Stimulated activated CD8-positive, alpha-beta memory T cell treated with anti-CD3 and anti-CD28 coated beads, Interleukin-15, amount 100 ng/mL, for 4 hours (primary cell): ENCODE measurements at regions not wholly inside any gene's neighbourhood (a gene's known extent, or its start where the extent isn't known, plus 50 kb on each side); places are given as distances from the start of the nearest gene placed in this dataset.

Experiments used
- DNase-seq, 2 donors: peaks; one replicate each; pipeline ENCODE4 v3.0.0-alpha.2; 2020; ENCODE audit warnings: low read depth in 2 of 2

DNA sequence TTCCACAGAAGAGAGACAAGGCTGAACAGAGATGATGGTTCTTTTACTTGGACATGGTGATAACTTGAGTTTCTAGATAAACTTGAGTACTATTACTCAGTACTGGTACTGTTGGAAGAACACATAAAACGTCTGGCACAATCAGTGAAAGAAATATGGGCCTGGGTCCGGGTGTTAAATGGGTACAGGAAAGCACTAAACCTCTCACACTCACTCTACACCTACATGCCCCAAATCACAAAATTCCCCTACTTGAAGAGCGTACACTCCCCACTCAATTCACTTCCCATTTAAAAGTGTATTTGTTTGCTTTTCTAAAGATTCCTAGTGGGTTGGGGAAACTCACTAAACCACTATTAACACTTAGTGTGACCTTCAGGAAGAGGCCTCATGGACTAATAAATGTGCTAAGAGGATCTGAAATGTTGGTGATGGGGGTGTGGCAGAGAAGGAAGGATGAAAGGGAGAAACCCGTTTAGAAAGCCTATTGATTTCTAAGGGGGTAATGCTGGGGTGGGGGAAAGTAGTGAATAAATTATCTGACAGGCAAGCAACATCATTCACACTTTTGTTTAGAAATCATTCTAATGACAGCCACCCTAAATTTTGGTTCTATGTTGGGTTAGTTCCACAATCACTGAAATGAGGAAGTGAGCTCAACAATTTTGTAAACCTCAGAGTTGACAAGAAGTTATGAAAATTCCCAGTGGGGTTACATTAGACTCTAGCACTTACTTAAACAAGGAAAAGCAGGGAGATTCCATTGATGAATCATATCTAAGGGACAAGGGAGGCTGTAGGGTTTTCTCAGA lies 222.6 kb upstream of the MARCKS start:
- DNase-seq, result no peak

DNA sequence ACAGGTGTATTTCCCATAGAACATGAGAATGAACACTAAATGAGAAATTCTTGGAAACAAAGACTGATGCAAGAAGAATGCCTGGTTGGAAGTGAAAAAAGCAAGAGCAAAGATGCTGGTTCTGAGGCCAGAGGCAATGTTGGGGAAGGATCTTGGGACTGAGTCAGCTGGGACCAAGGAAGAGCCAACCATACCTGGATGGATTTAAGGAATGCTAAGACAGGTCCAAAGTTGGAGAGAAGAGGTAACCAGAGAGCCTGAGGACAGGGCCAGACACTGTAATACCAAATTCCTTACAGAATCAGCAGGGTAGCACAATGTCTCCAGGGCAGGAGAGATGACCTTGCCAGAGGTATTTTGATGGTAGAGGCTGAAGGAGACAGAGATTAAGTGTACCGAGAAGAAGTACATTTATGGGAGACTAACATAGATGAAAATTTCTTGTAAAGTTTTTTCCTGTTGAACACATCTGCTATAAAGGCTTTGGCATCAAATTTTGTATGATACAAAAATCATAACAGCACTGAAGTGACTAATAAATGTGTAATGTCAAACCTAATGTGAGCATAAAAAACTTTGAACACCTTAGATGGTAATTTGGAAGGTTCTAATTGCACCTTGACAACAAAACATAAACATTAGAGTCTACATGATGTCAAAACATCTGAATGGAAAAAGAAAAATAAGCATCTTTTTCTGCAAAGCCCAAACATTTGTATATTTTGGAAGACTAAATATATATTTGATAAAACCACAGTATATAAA lies 221.7 kb upstream of the MARCKS start:
- DNase-seq, result no peak

DNA sequence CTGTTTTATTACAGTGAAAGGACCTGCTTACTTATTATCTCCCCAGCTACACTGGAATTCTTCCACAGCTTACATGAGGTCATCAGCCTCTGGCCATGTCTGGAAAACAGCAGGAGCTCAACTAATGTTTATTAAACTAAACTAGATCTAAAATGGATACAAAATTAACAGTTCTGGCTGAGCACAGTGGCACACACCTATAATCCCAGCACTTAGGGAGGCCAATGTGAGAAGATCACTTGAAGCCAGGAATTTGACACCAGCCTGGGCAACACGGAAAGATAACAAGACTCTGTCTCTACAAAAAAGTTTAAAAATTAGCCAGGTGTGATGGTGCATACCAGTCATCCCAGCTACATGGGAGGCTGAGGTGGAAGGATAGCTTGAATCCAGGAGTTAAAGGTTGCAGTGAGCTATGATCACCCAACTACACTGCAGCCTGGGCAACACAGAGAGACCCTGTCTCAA lies 220.8 kb upstream of the MARCKS start:
- no peak for DNase-seq

DNA sequence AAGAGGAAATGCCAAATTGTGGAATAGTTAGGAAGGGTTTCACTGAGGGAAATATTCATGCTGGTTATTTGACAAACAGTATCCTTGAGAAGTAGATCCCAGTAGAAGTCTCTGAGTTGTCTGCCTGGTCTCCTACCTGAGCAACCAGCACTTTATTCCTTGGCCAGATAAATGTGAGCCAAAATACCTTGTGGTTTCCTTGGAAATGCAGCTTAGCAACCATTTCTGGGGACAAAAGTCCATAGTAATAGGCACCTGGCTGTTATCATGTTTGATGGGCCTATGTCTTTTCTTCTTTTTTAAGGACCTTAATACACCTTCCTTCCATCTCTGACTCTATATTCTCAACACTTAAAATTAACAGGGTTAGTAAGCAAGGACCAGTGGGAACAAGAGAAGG lies 217.1 kb upstream of the MARCKS start:
- DNase-seq, result no peak

DNA sequence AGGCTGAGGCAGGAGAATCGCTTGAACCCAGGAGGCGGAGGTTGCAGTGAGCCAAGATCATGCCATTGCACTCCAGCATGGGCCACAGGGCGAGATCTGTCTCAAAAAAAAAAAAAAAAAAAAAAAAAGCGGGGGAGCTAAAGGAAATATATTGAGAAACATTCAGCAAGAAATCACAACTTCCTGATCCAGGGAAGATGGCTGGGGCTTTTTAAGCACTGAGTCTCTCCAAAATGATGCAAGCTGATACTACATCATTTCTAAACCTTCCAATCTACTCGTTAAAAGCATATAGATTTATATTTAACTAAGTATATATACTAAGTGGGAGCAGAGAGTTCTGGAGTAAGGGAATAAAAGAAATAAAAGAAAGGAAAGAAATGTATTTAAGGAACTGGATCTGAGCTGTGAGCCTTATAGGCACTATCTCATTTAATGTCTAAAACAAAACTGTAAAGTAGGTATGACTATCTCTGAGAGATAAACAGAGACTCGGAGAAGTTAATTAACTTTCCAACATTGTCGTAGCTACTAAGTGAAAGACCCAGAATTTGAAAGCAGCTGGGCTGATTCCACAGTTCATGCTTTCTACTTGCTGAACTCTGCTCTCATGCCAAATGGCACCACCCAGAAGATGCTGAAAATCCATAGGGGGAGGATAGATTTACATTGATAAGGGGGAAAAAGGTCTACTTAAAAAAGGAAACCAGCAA lies 215.0 kb upstream of the MARCKS start:
- DNase-seq, result no peak

DNA sequence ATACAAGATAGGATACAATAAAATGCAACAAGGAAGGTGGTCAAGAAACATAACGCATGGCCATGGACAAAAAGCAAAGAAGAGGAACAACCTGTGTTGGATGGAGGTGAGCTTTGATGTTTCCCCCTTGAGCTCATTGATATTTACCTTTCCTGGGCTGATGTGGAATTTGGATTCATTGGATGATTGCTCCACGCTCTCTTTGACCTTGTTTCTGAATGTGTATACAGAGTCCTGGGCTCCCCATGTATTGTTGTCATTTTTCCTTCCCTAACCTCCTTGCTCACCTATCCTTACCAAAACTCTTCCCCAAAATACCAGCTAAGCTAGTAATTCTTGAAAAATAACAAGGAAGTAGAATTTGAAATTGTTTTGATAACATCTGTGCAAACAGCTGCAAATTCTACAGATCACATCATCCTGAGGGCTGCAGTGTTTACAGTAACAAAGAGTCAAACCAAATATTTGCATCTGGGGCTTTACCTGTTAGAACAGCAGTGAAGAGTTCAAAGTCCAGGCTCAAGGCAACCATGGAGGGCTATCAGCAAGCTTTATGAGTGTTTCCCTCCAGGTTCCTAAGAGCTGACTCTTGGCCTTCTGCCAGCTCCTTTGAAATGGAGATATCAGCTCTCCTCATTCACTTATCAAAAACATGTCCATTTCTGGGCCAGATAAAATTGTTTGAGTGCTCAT lies 214.3 kb upstream of the MARCKS start:
- no peak for DNase-seq

DNA sequence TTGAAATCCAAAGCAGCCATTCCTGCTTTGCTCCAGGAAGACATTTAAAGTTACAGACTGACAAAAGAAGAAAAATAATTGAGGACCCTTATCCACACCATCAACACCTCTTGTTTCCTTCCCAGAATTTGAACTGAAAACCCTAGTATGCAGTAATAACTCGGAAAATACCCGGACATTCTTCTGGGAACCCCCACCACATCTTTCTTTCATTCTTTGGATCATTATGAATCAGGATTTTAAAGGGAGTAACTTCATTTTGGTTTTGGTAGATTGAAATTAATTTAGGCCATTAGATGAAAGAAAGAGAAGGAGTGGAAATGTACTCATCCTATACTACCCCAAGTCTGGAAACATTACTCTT lies 213.8 kb upstream of the MARCKS start:
- no peak for DNase-seq

DNA sequence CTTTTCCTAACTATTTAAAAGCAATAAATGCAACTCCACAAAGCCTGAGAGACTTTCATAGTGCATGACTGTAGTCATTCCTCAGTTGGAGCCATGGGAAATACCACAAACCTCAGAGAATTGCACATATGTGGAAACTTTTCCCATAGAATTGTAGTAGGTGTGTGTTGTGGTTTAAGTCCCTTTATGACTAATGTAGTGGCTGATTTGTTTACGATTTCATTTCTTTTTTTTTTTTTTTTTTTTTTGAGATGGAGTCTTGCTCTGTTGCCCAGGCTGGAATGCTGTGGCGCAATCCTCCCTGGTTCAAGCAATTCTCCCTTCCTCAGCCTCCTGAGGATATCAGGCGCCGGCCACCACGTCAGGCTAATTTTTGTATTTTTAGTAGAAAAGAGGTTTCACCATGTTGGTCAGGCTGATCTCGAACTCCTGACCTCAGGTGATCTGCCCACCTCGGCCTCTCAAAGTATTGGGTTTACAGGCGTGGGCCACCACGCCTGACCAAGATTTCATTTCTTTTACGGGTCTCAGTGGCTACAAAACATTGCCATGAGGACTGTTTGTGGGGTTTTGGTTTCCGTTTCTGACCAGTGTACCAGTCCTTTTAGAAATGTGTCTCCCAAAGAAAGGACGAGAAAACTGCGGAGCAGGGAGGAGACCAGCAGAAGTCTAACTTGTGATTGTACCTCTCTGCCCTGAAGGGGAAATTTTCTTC lies 212.1 kb upstream of the MARCKS start:
- no peak for DNase-seq

DNA sequence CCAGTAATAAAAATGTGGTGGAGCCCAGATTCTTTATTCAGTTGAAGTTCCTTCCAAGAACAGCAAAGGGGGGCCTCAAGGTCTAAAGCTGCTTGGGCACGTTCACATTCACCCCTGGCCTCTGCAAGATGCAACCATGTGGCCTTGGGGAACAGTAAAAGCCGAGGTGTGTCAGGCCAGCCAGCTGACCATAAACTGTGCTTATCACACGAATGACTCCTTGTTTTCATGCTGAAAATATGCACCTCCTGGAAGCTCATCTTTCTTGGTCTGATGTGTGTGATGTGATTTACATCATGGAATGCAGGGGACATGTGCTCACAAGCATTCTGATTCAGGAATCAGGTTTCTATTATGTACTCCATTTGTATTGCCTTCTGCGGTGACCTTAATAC lies 211.6 kb upstream of the MARCKS start:
- no peak for DNase-seq

DNA sequence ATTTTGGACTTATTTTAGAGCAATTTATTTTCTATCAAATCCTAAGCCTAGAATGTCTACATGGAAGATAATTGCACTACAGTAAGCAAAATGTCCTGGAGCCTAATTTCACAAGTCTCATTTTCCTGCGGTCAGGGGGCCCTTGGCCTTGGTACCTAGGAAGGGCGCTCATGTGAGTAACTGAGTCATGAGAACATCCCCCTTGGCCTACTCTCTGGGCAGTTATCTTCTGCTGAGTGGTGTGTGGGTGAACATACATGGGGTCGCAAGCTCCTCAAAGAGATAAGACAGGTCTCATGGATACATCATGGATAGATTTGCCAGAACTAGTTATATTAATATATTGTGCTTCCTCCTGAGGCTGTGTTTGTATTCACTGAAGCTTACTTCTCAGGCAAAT lies 211.2 kb upstream of the MARCKS start:
- no peak for DNase-seq

DNA sequence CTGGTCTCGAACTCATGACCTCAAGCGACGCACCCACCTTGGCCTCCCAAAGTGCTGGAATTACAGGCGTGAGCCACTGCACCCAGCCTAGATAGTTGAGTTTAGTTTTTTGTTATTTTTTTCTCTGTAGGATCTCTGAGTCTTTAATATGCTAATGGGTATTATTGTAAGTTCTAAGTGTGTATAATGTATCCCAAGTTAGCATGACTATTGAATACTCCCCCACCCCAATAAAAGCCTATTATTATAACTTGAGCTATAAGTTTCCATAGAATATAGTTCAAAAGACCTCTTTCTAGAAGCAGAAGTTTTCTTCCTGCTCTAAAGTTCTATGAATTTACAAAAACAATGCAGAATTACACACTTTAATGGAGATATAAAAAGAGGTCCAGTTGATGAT lies 210.4 kb upstream of the MARCKS start:
- no peak for DNase-seq

DNA sequence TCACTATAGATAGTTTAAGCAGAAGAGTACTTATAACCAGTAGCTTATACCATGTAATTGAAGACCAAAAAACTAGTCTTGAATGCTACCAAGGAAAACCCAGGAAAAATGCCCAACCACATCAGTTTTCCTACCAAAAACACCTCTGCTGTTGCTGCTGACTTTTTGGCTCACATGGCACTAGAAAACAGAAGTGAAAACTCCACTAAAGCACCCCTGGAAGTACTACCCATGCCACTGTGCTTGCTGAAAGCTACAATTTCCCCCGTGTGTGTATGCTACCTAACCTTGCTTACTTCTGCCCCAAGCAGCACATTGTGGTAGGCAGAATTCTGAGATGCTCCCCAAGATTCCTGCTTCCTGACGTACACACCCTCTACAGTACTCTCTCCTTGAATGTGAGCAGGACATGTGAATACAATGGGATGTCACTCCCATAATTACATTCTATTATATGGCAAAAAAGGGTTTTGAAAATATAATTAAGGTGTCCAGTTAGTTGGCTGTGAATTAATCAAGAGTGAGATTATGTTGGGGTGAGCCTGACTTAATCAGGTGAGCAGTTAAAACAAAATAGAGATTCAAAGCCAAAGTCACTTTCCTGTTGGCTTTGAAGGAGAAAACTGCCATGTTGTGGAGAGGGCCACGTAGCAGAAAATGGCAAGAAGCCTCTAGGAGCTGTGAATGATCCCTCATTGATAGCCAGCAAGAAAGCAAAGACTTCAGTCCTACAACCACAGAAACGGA lies 209.8 kb upstream of the MARCKS start:
- DNase-seq, result no peak

DNA sequence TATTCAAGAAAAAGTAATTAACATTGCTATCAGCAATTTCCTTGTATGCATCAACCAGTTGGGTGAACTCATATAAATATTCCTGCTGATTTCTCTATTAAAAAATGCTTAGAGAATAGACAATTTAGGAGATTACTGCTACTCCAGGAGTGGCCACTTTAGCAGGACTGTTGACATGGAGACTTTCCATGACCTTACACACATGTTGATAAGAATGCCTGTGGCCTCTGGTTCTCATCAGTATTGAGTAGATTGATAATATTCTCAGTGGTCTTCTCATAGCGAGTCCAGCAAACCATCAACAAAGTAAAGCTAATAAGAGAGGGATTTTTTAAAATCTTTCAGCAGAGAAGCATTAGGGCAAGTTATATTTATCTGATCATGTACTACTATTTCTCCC lies 208.4 kb upstream of the MARCKS start:
- DNase-seq, result no peak

DNA sequence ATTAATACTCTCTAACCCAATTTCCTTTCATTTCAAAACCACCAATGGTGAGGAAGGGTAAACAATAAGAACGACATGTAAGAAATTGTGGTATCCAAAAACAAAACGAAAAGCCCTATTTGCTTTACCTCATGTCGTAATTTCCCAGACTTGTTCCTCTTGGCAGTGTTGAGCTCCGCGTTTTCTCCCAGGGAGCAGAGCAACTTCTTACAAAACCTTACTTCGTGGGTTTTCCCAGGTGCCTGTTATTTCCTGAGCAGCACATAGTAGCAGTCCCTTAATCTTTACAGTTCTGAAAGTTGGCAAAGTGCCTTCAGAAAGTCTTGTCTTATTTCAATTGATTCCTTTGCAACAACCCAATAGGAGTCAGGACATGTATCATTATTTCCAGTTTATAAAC lies 207.9 kb upstream of the MARCKS start:
- DNase-seq, result no peak

DNA sequence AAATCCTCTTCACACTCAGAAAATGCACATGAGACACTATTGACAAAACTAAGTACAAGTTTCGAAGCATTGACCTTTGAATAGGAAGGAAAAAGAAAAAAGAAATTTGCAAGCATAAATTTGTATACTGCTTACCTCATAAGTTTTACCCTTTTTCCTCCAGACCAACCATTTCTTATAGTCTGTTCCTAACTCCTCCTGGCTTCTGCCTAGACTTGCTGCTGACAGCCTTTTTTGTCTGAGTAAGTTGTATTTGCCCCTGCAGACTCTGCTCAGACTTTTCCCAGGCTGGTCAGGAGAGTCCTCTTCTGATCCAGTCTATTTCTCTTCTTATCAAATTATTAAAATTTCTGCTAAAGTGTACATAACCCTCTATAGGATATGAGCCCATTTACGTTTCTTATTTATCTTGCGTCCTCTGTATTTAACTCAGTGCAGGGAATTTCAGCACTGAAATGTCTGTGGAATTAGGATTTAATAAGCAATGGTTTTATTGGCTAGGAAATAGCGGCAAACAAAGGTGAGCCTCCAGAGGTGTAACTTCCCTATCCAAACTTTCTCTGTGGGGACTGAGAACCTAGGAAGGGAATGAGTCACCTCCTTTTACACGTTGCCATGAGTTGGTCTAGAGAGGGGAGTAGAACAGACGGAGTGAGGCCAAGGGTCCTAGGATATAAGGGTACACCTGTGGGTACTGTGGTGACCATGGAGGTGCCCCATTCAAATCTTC lies 207.1 kb upstream of the MARCKS start:
- DNase-seq, result no peak

DNA sequence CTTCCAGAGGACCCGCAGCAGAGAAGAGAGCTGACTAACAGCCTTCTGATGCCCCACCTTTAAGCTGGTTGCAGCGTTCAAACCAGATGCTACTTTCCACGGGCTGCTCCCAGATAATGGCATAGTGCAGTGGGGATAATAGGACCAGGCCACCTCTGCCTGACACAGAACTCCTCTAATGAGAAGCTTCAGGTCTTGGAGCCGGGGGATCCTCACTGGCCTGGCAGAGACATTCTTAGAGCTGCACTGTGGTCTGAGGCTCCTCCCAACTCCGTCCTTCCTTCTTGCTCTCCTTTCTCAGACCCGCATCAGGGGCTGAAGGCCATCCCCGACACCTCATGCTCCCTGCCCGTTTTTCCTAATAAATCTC lies 206.6 kb upstream of the MARCKS start:
- no peak for DNase-seq

DNA sequence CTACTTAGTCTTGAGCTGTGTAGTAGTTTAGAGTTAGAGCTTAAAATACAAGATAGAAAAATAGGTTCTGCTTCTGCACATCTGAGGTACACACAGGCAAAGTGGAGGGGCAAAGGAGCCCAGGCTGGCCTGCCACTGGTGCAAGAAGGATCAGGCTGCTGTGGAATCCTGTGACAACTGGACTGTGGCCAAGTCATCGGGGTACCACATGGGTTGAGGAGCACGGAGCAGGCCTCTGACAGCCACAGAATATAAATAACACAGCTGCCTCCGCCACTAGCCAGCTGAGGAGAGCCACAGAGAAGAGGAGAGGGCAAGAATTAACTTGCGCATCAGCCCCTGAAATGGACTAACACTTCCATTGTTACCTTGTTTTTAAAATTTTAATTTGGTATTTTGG lies 206.0 kb upstream of the MARCKS start:
- no peak for DNase-seq

DNA sequence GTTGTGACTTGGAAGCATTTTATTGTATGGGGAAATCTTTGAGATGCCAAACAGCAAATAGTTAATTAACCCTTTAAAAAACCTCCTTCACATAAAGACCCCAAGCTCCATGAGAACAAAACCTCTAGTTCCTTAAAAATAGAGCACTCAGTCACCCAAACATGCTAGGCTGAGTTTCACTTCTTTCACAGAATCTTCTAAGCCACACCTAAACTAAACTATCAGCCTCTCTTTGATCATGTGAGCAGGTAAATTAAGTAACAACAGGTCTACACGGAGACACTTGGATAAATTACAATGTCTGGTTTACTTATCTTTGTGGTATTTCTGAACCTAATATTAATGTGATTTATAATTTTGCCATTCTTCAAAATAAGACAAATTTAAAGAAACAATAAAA lies 205.2 kb upstream of the MARCKS start:
- DNase-seq, result no peak

DNA sequence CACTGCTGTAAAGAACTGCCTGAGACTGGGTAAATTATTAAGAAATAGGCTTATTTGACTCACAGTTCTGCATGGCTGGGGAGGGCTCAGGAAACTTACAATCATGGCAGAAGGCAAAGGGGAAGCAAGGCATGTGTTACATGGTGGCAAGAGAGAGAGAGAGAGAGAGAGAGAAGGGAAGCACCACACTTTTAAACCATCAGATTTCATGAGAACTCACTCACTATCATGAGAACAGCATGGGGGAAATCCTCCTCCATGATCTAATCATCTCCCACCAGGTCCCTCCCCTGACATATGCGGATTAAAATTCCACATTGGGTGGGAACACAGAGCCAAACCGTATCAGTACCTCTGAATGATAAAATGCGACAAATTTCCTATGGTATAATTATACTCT lies 203.9 kb upstream of the MARCKS start:
- DNase-seq, result no peak

DNA sequence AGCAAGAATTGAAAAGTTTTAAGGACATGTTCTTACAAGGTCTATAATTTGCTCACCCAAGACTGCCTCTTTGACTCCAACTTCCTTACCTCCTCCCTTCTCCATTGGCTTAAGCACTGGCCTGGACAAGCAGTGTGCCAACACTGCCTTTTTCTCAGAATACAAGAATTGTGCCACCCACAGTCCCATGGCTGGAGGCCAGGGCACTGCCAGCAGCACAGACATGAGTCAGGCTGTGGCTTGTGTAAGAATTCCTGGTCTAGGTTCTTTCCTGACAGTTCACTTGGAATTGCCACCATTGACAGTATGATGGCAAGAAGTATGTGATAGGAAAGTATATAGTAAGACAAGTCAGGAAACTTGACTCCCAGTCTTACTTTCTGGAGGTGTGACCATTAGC lies 202.7 kb upstream of the MARCKS start:
- DNase-seq, result no peak
